ENCODE measurements at regions not wholly inside any gene's neighbourhood (a gene's known extent, or its start where the extent isn't known, plus 50 kb on each side); places are given as distances from the start of the nearest gene placed in this dataset.

DNA sequence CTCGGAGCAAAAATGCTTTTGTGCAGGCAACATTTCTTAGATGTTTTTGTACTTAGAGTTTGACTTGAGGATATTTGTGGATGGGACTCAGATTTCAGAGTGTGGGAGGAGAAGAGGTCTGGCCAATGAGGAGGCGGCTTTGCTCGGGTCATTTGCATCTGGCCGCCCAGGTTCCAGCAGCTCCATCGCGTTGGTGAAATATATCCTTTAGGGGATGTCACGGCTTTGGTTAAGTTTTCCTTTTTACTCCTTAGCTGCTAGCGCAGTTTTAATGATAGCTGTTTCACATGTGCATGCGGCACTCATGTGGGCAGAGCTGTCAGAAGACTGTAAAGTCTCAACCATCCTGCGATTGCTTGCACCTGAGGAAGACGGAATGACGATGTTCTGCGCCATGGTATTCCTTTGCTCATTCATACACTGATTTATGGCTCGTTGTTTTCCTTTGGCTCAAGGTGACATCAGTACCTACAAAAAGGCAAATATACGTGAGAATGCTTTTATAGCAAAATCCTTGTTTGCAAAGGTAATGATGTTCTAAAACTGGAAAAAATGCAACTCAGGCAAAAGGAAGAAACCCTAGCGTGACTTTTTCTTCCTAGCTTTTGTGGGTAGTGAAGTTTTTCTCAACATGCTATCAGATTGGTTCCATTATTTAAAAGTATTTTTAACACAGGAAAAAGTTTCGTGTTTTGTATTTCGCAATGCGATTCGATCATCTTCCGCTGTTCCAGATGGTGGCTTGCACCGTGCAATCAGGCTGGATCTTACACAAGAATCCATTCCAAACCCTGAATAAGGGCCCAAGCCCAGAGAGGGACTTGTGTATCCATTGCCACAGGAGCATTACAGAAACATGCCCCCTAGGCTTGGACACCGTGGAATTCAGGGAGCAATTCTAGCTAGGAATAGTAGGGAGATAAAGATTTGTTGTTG is 70.5 kb upstream of the ZNF516 start:
- H3K4me2 ChIP-seq (ENCODE audit: low read depth, low read length), result peak overlapping the region; percentile 93
- peak overlapping the region; percentile 95; the same call in 2 of the 3 replicates for H2BK15ac ChIP-seq (ENCODE audit: low read depth, low read length)
- peak overlapping the region; percentile 81 for H3K14ac ChIP-seq (replicated peaks; ENCODE audit: low read depth, low read length)
- H3K36me3 ChIP-seq (ENCODE audit: control insufficient read depth, insufficient read depth, low read length), result no peaks in the 10 kb centered on the region
- peak overlapping the region; percentile 85 for H4K91ac ChIP-seq (ENCODE audit: insufficient read depth, low read depth, low read length)
- peak overlapping the region; percentile 91 for H2BK120ac ChIP-seq (ENCODE audit: low read depth, low read length)
- CTCF ChIA-PET, result interaction anchor here (0.5 to 1.3 kb wide), 2 partner anchors 12 to 25 kb away, joined by 3 to 5 read pairs; no protein-coding TSS in a partner anchor
- peaks cover 14% of the 10 kb centered on the region for H3K9me1 ChIP-seq (ENCODE audit: insufficient read depth, low read length)
- no peak for TF ChIP-seq RFX5 (IDR thresholded peaks at IDR 0.05; ENCODE audit: low read depth, low read length)
- TF ChIP-seq MXI1 (IDR thresholded peaks at IDR 0.05; ENCODE audit: borderline replicate concordance, low read depth, low read length), result peak; percentile 68; the same call in 1 of the 2 replicates
- TF ChIP-seq, protein P1, sequence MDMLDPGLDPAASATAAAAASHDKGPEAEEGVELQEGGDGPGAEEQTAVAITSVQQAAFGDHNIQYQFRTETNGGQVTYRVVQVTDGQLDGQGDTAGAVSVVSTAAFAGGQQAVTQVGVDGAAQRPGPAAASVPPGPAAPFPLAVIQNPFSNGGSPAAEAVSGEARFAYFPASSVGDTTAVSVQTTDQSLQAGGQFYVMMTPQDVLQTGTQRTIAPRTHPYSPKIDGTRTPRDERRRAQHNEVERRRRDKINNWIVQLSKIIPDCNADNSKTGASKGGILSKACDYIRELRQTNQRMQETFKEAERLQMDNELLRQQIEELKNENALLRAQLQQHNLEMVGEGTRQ (IDR thresholded peaks at IDR 0.05; ENCODE audit: low read depth, low read length), result no peak
- peak; percentile 26; the same call in 1 of the 2 replicates for TF ChIP-seq BHLHE40 (IDR thresholded peaks at IDR 0.05; ENCODE audit: low read depth, low read length)
- TF ChIP-seq FOS (IDR thresholded peaks at IDR 0.05; ENCODE audit: low read depth, low read length), result peak; percentile 51; the same call in 1 of the 2 replicates
- TF ChIP-seq MAZ (IDR thresholded peaks at IDR 0.05; ENCODE audit: borderline replicate concordance, low read depth, low read length), result peak; percentile 25; the same call in 1 of the 2 replicates
- TF ChIP-seq CEBPB (IDR thresholded peaks at IDR 0.05; ENCODE audit: low read depth, low read length), result peak; percentile 100
- TF ChIP-seq CHD1 (IDR thresholded peaks at IDR 0.05; ENCODE audit: low read depth, low read length), result no peak
- TF ChIP-seq SMC3 (IDR thresholded peaks at IDR 0.05; ENCODE audit: low read depth, low read length), result no peak
- TF ChIP-seq MAFK (IDR thresholded peaks at IDR 0.05; ENCODE audit: low read depth, low read length), result peak; percentile 52; the same call in 1 of the 2 replicates
- TF ChIP-seq NFE2L2 (IDR thresholded peaks at IDR 0.05; ENCODE audit: low read depth, low read length), result no peak
- no peaks in the 10 kb centered on the region for H3K27me3 ChIP-seq (ENCODE audit: control insufficient read depth, insufficient read depth, low read length)
- DNase-seq (peak; percentile 96), ATAC-seq (ENCODE audit: low read depth) (peak; percentile 97)
- peak overlapping the region; percentile 95 for H4K5ac ChIP-seq (ENCODE audit: low read depth, low read length)
- H3K4ac ChIP-seq (ENCODE audit: low read depth, low read length), result peak overlapping the region; percentile 92
- BruUV-seq (replicated peaks), result TSS peak; percentile 82
- peaks cover 5 to 18% of the 10 kb centered on the region in 2 experiments; a peak in 3 of 4 replicates for H3K79me1 ChIP-seq (ENCODE audit: low read depth in 1 of 2, low read length in 2 of 2)
- POLR2A ChIA-PET (ENCODE audit: unreplicated experiment), result no interaction called here
- H3K56ac ChIP-seq (ENCODE audit: extremely low read depth, insufficient read depth, low read length), result peak overlapping the region; percentile 94
- H2AFZ ChIP-seq (replicated peaks; ENCODE audit: low read length, poor library complexity), result peak overlapping the region; percentile 43
- H2BK20ac ChIP-seq (ENCODE audit: low read depth, low read length), result peak overlapping the region; percentile 87
- WGBS, 2 experiments (ENCODE audit: extremely low coverage in 2 of 2, insufficient read length in 1 of 2), result 17% methylated on average over 1 of the region's 23 CpGs; no CpG with 5 or more reads in 1 of the 2 experiments
- H2BK5ac ChIP-seq (ENCODE audit: low read depth, low read length, poor library complexity, severe bottlenecking), result peak overlapping the region; percentile 99
- dilution Hi-C loops (cut with HindIII; ENCODE audit: low sequenced_read_pairs, unreplicated experiment) (no loop called here), in situ Hi-C loops (cut with MboI; ENCODE audit: low sequenced_read_pairs) (no loop called here), intact Hi-C loops (cut with micrococcal nuclease) (loop anchor here (2.0 kb wide), 1 partner anchor 71 kb away; the partner anchor contains the start of gene ZNF516)
- H3K4me3 ChIP-seq (ENCODE audit: insufficient read depth, low read depth, low read length), result peak overlapping the region; percentile 55
- H3K4me1 ChIP-seq (ENCODE audit: control insufficient read depth, insufficient read depth, low read length), result peaks cover 16% of the 10 kb centered on the region
- peak overlapping the region; percentile 1 for H2AK9ac ChIP-seq (replicated peaks; ENCODE audit: low read depth, low read length, poor library complexity)
- peak overlapping the region; percentile 97 for H3K18ac ChIP-seq (ENCODE audit: low read depth, low read length)
- peak overlapping the region; percentile 97 for H3K27ac ChIP-seq (ENCODE audit: insufficient read depth, low read length)
- H3K23ac ChIP-seq (ENCODE audit: low read depth, low read length), result peak overlapping the region; percentile 83
- peak overlapping the region; percentile 93 for H3K9ac ChIP-seq (ENCODE audit: low read depth, low read length)
- H2AK5ac ChIP-seq (ENCODE audit: low read depth, low read length), result peak overlapping the region; percentile 87
- peak overlapping the region; percentile 89 to 91 for H4K8ac ChIP-seq (ENCODE audit: low read depth in 2 of 2, low read length in 2 of 2)
- H3K9me3 ChIP-seq (ENCODE audit: control insufficient read depth, insufficient read depth, low read length), result peaks cover 2% of the 10 kb centered on the region; the same call in 1 of the 2 replicates
- peaks cover 3% of the 10 kb centered on the region; the same call in 1 of the 2 replicates for H4K20me1 ChIP-seq (ENCODE audit: insufficient read depth, low read length)

Measured in IMR-90 (cell line).